A549 (cell line): ENCODE measurements at regions not wholly inside any gene's neighbourhood (a gene's known extent, or its start where the extent isn't known, plus 50 kb on each side); places are given as distances from the start of the nearest gene placed in this dataset.

Experiments
- CTCF ChIP-seq: fragments of >200 bp; sonication (Bioruptor Twin); formaldehyde crosslinking; IDR thresholded peaks from 3 replicates; pipeline ENCODE4 v1.5.1; 2016
- EP300 ChIP-seq, 2 experiments: fragments of >200 bp; sonication (Bioruptor Twin); formaldehyde crosslinking; IDR thresholded peaks; 2 replicates in 1 of 2; 3 replicates in 1 of 2; pipeline ENCODE4 v1.6.1; 2016 to 2017
- JUN ChIP-seq, 2 experiments: fragments of >200 bp; sonication (Bioruptor Twin); formaldehyde crosslinking; IDR thresholded peaks; 2 replicates in 1 of 2; 3 replicates in 1 of 2; pipeline ENCODE4 v1.6.1; 2016 to 2017
- MAZ ChIP-seq: fragments of 150-350 bp; IDR thresholded peaks from 2 replicates; pipeline ENCODE4 v1.6.1; 2014; ENCODE audit warnings: antibody characterized with exemption, low read depth, low read length, borderline replicate concordance
- NR3C1 ChIP-seq: fragments of >200 bp; sonication (Bioruptor Twin); formaldehyde crosslinking; IDR thresholded peaks from 3 replicates; pipeline ENCODE4 v1.6.1; 2017
- POLR2A ChIP-seq: IDR thresholded peaks from 2 replicates; pipeline ENCODE4 v1.6.1; 2012; ENCODE audit warnings: mild to moderate bottlenecking, low read length
- USF2 ChIP-seq: fragments of 450-650 bp; IDR thresholded peaks from 2 replicates; pipeline ENCODE4 v1.6.1; 2014; ENCODE audit warnings: antibody characterized with exemption

GRCh38 chr11:13141731-13142709 is 132.9 kb downstream of the RASSF10 start:
- no peak for TF ChIP-seq USF2
- TF ChIP-seq POLR2A, result no peak
- TF ChIP-seq EP300 (IDR thresholded peaks at IDR 0.05), result no peak
- TF ChIP-seq CTCF, result no peak
- TF ChIP-seq MAZ, result no peak
- no peak for TF ChIP-seq NR3C1
- no peak for TF ChIP-seq JUN (IDR thresholded peaks at IDR 0.05)
